H9 (cell line): ENCODE measurements at regions not wholly inside any gene's neighbourhood (a gene's known extent, or its start where the extent isn't known, plus 50 kb on each side); places are given as distances from the start of the nearest gene placed in this dataset.

Experiments
- DNase-seq: peaks from one replicate; pipeline ENCODE4 v3.0.0-alpha.2; 2017
- H2AFZ ChIP-seq: one replicate; pipeline ENCODE4 v1.6.1; 2013; ENCODE audit warnings: mild to moderate bottlenecking, low read length, control low read depth, moderate library complexity
- H2AK5ac ChIP-seq: 2 replicates; pipeline ENCODE4 v1.6.1; 2013; ENCODE audit warnings: low read length, control low read depth, mixed read lengths; ENCODE audit not compliant: insufficient read length
- H2BK120ac ChIP-seq: one replicate; pipeline ENCODE4 v1.6.1; 2013; ENCODE audit warnings: low read depth, mild to moderate bottlenecking, low read length, control low read depth, inconsistent platforms; ENCODE audit not compliant: poor library complexity, severe bottlenecking
- H2BK12ac ChIP-seq: 2 replicates; pipeline ENCODE4 v1.6.1; 2013; ENCODE audit warnings: low read length, control low read depth, mixed read lengths, low read depth; ENCODE audit not compliant: insufficient read length
- H2BK15ac ChIP-seq: 2 replicates; pipeline ENCODE4 v1.6.1; 2013; ENCODE audit warnings: low read depth, low read length, control low read depth
- H2BK20ac ChIP-seq: one replicate; pipeline ENCODE4 v1.6.1; 2013; ENCODE audit warnings: low read depth, mild to moderate bottlenecking, low read length, control low read depth, inconsistent platforms; ENCODE audit not compliant: poor library complexity, severe bottlenecking
- H2BK5ac ChIP-seq: 2 replicates; pipeline ENCODE4 v1.6.1; 2013; ENCODE audit warnings: low read length, control low read depth, mixed read lengths; ENCODE audit not compliant: insufficient read length
- H3K14ac ChIP-seq: 2 replicates; pipeline ENCODE4 v1.6.1; 2013; ENCODE audit warnings: low read length, control low read depth; ENCODE audit not compliant: insufficient read depth
- H3K18ac ChIP-seq: 2 replicates; pipeline ENCODE4 v1.6.1; 2013; ENCODE audit warnings: low read depth, mild to moderate bottlenecking, mixed read lengths, low read length, control low read depth; ENCODE audit not compliant: insufficient read length
- H3K23ac ChIP-seq: 2 replicates; pipeline ENCODE4 v1.6.1; 2013; ENCODE audit warnings: low read length, control low read depth, mixed read lengths, low read depth; ENCODE audit not compliant: insufficient read length
- H3K23me2 ChIP-seq: 2 replicates; pipeline ENCODE4 v1.6.1; 2013; ENCODE audit warnings: low read depth, mild to moderate bottlenecking, mixed read lengths, low read length, control low read depth; ENCODE audit not compliant: insufficient read length, poor library complexity, severe bottlenecking
- H3K27ac ChIP-seq: 2 replicates; pipeline ENCODE4 v1.5.1; 2013; ENCODE audit warnings: low read length, control low read depth, mixed read lengths, low read depth; ENCODE audit not compliant: insufficient read length
- H3K27me3 ChIP-seq: 2 replicates; pipeline ENCODE4 v1.6.1; 2013; ENCODE audit warnings: low read length, control low read depth, inconsistent platforms; ENCODE audit not compliant: insufficient read depth
- H3K4ac ChIP-seq: 2 replicates; pipeline ENCODE4 v1.6.1; 2013; ENCODE audit warnings: low read depth, mild to moderate bottlenecking, control low read depth, inconsistent platforms, low read length, moderate library complexity
- H3K4me1 ChIP-seq: 2 replicates; pipeline ENCODE4 v1.6.1; 2013; ENCODE audit warnings: low read length, control low read depth, inconsistent platforms; ENCODE audit not compliant: insufficient read depth
- H3K4me2 ChIP-seq: 2 replicates; pipeline ENCODE4 v1.6.1; 2013; ENCODE audit warnings: low read length, control low read depth, mixed read lengths; ENCODE audit not compliant: insufficient read length, insufficient read depth
- H3K56ac ChIP-seq: 2 replicates; pipeline ENCODE4 v1.6.1; 2013; ENCODE audit warnings: low read depth, mild to moderate bottlenecking, mixed read lengths, low read length, control low read depth; ENCODE audit not compliant: insufficient read length
- H3K79me1 ChIP-seq: 2 replicates; pipeline ENCODE4 v1.6.1; 2013; ENCODE audit warnings: low read depth, mild to moderate bottlenecking, moderate library complexity, low read length, control low read depth, inconsistent platforms; ENCODE audit not compliant: insufficient read depth, poor library complexity, severe bottlenecking
- H3K79me2 ChIP-seq: 2 replicates; pipeline ENCODE4 v1.6.1; 2013; ENCODE audit warnings: low read length, control low read depth, inconsistent platforms; ENCODE audit not compliant: insufficient read depth
- H3K9ac ChIP-seq: 2 replicates; pipeline ENCODE4 v1.6.1; 2013; ENCODE audit warnings: low read length, control low read depth, mixed read lengths; ENCODE audit not compliant: insufficient read length; ENCODE audit errors: extremely low read depth
- H3K9me3 ChIP-seq: one replicate; pipeline ENCODE4 v1.6.1; 2013; ENCODE audit warnings: low read depth, low read length, inconsistent platforms; ENCODE audit not compliant: control insufficient read depth
- H3T11ph ChIP-seq: one replicate; pipeline ENCODE4 v1.6.1; 2013; ENCODE audit warnings: mild to moderate bottlenecking, low read length, control low read depth, inconsistent platforms
- H4K20me1 ChIP-seq: one replicate; pipeline ENCODE4 v1.6.1; 2013; ENCODE audit not compliant: control insufficient read depth, insufficient read length, insufficient read depth
- H4K5ac ChIP-seq: 2 replicates; pipeline ENCODE4 v1.6.1; 2013; ENCODE audit warnings: low read depth, mild to moderate bottlenecking, mixed read lengths, low read length, control low read depth; ENCODE audit not compliant: insufficient read length
- H4K8ac ChIP-seq: replicated peaks from 2 replicates; pipeline ENCODE4 v1.6.1; 2013; ENCODE audit warnings: low read length, control low read depth, mixed read lengths, low read depth; ENCODE audit not compliant: insufficient read length
- H4K91ac ChIP-seq: 2 replicates; pipeline ENCODE4 v1.6.1; 2013; ENCODE audit warnings: low read depth, mild to moderate bottlenecking, moderate library complexity, mixed read lengths, low read length, control low read depth; ENCODE audit not compliant: insufficient read length
- H3K27ac Mint-ChIP-seq, 3 experiments: 2 replicates in 2 of 3; 3 replicates in 1 of 3; pipeline ENCODE4 v1.8.0; 2020 to 2021; ENCODE audit warnings: mixed read lengths in 3 of 3, mild to moderate bottlenecking in 1 of 3, moderate library complexity in 1 of 3
- H3K27me3 Mint-ChIP-seq: 2 replicates; pipeline ENCODE4 v1.8.0; 2021; ENCODE audit warnings: low read depth, mild to moderate bottlenecking, moderate library complexity, mixed read lengths
- H3K36me3 Mint-ChIP-seq, 3 experiments: 2 replicates in 2 of 3; 3 replicates in 1 of 3; pipeline ENCODE4 v1.8.0; 2020 to 2021; ENCODE audit warnings: low read depth in 3 of 3, mixed read lengths in 3 of 3; ENCODE audit not compliant: insufficient read depth in 1 of 3
- H3K4me1 Mint-ChIP-seq, 2 experiments: 2 replicates each; pipeline ENCODE4 v1.8.0; 2020; ENCODE audit warnings: mixed read lengths in 2 of 2
- H3K4me3 Mint-ChIP-seq, 2 experiments: 2 replicates in 1 of 2; 3 replicates in 1 of 2; pipeline ENCODE4 v1.8.0; 2020 to 2021; ENCODE audit warnings: mild to moderate bottlenecking in 2 of 2, mixed read lengths in 2 of 2, moderate library complexity in 1 of 2
- H3K9me3 Mint-ChIP-seq, 2 experiments: 2 replicates in 1 of 2; 3 replicates in 1 of 2; pipeline ENCODE4 v1.8.0; 2020; ENCODE audit warnings: mild to moderate bottlenecking in 2 of 2, mixed read lengths in 2 of 2, moderate library complexity in 1 of 2
- WGBS: extraction: QIAGEN DNeasy Blood & Tissue Kit; methylation state at CpG from one replicate; pipeline ENCODE4 v1.1.7; 2013; ENCODE audit warnings: missing lambda C conversion rate, low lambda C conversion rate, mixed read lengths; ENCODE audit not compliant: insufficient read length; ENCODE audit errors: extremely low coverage; 5-methylcytosine and 5-hydroxymethylcytosine counted together
- TF ChIP-seq, protein P1 (sequence below): fragments of 200-600 bp; sonication (generic); conservative IDR thresholded peaks from 3 replicates; pipeline ENCODE4 v1.8.0; 2021; ENCODE audit warnings: antibody characterized with exemption, mild to moderate bottlenecking

DNA sequence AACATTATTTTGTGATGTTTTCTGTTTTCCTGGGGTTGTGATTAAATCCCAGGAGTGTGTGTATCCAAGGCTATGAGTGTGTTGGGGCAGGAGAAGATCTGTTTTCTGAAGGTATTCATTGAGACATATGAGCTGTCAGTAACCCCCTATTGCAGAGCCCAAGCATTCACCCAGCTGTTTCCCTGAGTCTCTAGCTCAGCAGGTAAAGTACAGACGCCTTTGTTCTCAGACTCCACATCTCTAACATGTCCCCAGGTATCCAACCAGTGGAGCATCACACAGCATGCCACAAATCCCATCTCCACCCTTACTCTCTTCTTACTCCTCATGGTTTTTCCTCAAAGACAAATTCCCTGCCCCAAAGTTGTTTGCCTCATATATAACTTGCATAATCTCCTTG, 213.6 kb downstream of the PCDH20 start:
- Histone ChIP-seq H2AK5ac (no peak overlapping the region), H3K9me3 (no peaks in the 10 kb centered on the region), H4K8ac (no peak overlapping the region), H3K4ac (no peak overlapping the region), H3K27ac (no peak overlapping the region), H4K91ac (no peak overlapping the region), H3K23ac (no peak overlapping the region), H2BK20ac (no peak overlapping the region), H3K4me1 (no peaks in the 10 kb centered on the region), H3K14ac (no peak overlapping the region), H4K5ac (no peak overlapping the region), H3K79me2 (no peaks in the 10 kb centered on the region), H2BK5ac (no peak overlapping the region), H3K4me2 (no peak overlapping the region), H2BK15ac (no peak overlapping the region), H3K23me2 (no peaks in the 10 kb centered on the region), H3K79me1 (no peaks in the 10 kb centered on the region), H3K18ac (no peak overlapping the region), H3K56ac (no peak overlapping the region), H3T11ph (no peak overlapping the region), H2AFZ (no peak overlapping the region), H3K27me3 (peaks cover 6% of the 10 kb centered on the region; the same call in 1 of the 2 replicates), H3K9ac (no peak overlapping the region), H2BK12ac (no peak overlapping the region), H2BK120ac (no peak overlapping the region), H4K20me1 (no peaks in the 10 kb centered on the region)
- Mint-ChIP-seq H3K27ac (no peak overlapping the region), H3K4me1 (peaks cover 28 to 34% of the 10 kb centered on the region in 2 experiments), H3K36me3 (no peaks in the 10 kb centered on the region), H3K27me3 (peaks cover 55% of the 10 kb centered on the region), H3K9me3 (peaks cover 0 to 5% of the 10 kb centered on the region in 2 experiments; a peak in 2 of 5 replicates), H3K4me3 (no peak overlapping the region)
- DNase-seq: peak; percentile 56
- WGBS: no CpG with 5 or more reads among the region's 1 CpG
- TF ChIP-seq, protein P1, sequence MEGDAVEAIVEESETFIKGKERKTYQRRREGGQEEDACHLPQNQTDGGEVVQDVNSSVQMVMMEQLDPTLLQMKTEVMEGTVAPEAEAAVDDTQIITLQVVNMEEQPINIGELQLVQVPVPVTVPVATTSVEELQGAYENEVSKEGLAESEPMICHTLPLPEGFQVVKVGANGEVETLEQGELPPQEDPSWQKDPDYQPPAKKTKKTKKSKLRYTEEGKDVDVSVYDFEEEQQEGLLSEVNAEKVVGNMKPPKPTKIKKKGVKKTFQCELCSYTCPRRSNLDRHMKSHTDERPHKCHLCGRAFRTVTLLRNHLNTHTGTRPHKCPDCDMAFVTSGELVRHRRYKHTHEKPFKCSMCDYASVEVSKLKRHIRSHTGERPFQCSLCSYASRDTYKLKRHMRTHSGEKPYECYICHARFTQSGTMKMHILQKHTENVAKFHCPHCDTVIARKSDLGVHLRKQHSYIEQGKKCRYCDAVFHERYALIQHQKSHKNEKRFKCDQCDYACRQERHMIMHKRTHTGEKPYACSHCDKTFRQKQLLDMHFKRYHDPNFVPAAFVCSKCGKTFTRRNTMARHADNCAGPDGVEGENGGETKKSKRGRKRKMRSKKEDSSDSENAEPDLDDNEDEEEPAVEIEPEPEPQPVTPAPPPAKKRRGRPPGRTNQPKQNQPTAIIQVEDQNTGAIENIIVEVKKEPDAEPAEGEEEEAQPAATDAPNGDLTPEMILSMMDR: no peak
